Muscle of back (tissue), 3 donors: ENCODE measurements at regions not wholly inside any gene's neighbourhood (a gene's known extent, or its start where the extent isn't known, plus 50 kb on each side); places are given as distances from the start of the nearest gene placed in this dataset.

Source experiments
- DNase-seq, 3 donors: peaks; one replicate each; pipeline versions ENCODE4 v3.0.0 to v3.0.0-alpha.2; 2013

GRCh38 chr2:16615687-16616615, 49.7 kb downstream of the CYRIA start:
- DNase-seq = peak in 2 of 3 donors; percentile 37 to 60

DNA sequence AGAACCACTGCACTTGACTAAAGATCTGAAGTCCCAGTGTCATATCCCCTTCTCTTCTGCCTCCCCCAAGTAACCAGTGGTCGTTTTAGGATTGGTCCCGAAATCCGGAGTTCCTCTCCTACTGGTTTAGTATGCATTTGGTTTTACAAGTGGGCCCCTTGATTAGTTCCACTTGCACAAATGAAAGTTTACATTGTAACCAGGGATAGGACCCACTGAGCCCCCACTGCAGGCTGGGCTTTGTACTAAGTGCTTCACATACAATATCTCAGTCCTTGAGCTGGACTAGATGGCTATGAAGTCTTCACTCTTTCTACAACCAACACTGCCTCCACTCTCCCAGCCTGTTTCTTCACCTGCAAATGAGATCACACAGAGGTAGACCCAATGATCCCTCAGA, 50.4 kb downstream of the CYRIA start:
- DNase-seq = no peak

DNA sequence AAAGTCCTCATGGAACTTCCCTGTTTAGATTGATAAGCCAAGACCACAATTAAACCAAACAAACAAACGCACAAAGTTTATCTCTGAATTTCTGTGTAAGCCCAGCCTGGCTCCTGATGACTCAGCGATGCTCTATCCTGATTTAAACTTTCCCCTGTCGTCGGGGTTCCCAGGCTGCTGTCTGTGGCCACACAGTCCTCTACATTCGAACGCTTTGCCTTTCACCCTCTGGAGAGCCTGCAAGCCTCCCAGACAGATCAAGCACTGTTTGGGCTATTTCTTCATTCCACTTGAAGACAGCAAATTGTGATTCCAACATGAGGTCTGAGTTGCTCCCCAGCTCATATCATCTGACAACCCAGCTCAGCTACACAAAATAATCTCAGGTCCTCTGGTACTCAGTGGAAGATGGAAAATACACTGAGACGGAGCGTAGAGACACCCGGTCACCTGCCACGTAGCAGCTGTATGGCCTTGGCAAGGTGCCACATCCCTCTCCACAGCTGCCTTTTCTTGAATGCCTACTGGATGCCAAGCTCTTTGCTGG, 51.2 kb downstream of the CYRIA start:
- DNase-seq = peak in 1 of 3 donors; percentile 48

- peak in 1 of 3 donors; percentile 63 for DNase-seq
These were observed 52.1 kb downstream of the CYRIA start for GRCh38 chr2:16613539-16614011.

DNA sequence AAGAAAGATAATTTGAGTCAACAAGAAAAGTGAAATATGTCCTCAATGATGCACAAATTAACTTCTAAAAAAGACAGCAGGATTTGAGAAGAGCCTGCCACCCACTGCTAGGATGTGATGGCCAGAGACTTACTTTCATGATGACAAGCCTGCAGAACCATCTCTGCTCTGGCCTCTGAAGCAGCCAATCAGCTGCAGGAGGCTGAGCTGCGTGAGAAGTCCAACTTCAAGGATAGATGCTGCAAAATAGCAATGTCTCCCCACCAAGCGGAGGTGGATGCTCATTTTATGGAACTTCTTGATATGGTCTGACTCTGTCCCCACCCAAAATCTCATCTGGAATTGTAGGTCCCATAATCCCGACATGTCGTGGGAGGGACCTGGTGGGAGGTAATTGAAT, 53.1 kb downstream of the CYRIA start:
- no peak for DNase-seq

DNA sequence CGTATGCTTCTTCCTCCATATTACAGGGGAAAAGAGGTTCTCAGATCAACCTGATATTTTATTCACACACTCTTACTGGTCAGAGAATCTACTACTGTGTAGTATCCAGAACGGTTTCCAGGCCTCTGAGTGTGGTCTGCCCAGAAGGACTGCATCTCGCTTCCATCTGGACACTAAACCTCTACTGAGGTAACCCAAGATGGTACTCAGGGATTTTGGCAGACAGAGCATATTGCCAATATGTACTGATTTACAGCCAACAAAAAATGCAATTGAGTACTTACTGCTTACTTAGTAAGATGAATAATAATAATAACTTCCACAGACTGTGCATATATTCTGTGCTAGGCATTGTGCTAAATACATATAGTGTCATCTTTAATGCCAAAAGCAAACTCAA, 55.8 kb downstream of the CYRIA start:
- DNase-seq = no peak

DNA sequence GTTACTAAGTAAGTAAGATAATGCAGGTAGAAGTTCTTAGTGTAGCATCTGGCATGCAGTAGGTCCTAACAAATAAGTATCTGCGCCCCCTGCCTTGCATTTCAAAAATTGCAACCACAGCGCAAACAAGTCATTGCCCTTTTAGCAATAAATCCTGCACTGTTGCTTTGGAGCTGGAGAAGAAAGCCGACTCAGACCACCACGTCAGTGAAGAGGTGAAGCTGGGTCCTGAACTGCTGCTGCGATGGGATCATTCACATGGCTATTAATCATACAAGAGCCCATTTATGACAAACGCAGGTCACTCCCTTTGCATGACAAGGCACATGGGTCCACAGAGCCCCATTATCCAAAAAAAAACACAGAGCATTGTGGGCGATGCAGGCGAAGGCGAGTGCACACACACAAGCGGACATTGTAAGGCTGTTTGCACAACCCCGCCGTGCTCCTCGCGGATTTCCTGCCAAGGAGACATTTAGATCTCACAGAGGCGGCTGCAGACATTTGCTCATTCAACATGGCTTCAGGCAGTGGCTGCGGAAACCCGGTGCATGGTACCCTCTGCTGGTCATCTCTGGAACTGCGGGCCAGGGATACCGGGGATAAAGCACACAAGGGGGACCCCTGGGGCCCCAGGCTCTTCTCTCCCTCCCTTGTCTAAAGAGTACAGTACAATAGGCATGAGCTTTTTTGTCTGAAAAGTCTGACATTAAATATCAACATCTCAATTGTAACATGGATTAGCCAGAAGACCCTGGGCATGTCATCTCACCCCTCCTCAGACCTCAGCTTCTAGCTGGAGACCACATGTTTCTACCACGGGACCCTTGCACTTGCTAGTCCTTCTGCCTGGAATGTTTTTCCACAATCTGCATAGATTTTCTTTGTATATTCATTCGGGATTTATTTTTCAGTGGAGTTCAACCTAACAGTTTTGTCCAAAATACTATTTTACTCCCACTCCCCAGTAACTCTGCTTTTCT, 56.7 kb downstream of the CYRIA start:
- peak; percentile 65 to 91 (median 80) for DNase-seq

- DNase-seq = no peak
These were observed 58.3 kb downstream of the CYRIA start for GRCh38 chr2:16607301-16607700.

- no peak for DNase-seq
These were observed 61.4 kb downstream of the CYRIA start for GRCh38 chr2:16604236-16604635.

- no peak for DNase-seq
These were observed 74.2 kb downstream of the CYRIA start for GRCh38 chr2:16591370-16591933.

- no peak for DNase-seq
These were observed 76.2 kb downstream of the CYRIA start for GRCh38 chr2:16589465-16589864.

DNA sequence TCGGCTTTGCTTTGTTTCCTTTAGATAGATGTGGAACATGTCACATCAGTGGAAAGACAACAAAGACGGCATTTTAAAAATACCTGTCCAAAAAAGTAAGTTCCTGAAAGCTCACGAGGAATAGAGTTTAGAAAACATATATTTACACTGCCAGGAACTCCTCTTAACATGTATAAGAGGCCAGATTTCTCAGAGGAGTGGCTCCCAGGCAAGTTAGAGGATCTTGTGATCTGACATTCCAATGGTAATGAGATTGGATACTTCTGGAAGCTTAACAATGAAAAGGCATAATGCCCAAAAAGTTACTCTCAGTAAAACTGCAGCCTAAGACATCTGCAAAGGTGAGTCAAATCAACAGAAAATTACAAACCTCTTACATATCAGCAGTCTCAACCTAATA, 77.1 kb downstream of the CYRIA start:
- DNase-seq = no peak

DNA sequence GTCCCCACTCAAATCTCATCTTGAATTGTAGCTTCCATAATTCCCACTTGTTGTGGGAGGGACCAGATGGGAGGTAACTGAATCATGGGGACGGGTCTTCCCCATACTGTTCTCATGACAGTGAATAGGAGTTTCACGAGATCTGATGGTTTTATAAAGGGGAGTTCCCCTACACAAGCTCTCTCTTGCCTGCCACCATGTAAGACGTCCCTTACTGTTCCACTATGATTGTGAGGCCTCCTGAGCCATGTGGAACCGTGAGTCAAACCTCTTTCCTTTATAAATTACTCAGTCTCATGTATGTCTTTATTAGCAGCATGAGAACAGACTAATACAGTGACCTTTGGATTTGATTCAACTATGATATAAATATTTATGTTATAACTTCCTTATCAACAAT, 78.0 kb downstream of the CYRIA start:
- DNase-seq = no peak

GRCh38 chr2:16584824-16585540, 80.7 kb downstream of the CYRIA start:
- DNase-seq = no peak

- DNase-seq = no peak
These were observed 81.5 kb downstream of the CYRIA start for GRCh38 chr2:16584084-16584483.

DNA sequence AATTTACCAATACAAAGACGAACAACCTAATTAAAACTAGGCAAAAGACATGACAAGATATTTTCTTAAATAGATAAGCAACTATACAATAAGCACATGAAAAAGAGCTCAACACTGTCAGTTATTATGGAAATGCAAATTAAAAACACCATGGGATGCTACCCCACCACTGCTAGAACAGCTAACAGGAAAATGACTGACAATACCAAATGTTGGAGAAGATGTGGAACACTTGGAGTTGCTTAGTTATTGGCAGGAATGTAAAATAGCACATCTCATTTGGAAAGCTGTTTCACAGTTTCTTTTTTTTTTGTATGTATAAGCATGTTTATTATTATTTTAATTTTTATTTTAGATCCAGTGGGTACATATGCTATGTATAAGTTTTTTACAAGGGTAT, 84.4 kb downstream of the CYRIA start:
- DNase-seq = no peak

GRCh38 chr2:16578081-16578480, 87.6 kb downstream of the CYRIA start:
- DNase-seq = no peak

- no peak for DNase-seq
These were observed 95.1 kb downstream of the CYRIA start for GRCh38 chr2:16570516-16570915.

GRCh38 chr2:16568998-16569784, 96.4 kb downstream of the CYRIA start:
- peak in 2 of 3 donors; percentile 13 to 36 for DNase-seq

DNA sequence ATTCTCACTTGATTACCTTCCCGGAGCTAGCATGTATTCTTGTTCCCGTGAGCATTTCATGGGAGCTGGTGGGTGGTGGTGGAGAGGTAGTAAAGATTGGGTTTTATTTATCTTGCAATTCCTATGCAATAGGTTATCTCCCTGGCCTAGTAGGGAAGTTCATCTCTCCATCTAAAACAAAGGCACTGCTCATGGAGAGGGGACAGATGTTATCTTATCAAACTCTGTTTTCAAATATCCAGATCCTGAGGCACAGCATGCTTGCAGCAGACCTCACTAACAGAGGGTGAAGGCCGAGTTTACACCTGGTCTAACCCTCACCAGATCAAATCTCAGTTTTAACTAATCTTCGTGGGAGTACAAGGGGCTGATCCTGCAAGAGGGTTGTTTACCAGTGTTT, 98.9 kb downstream of the CYRIA start:
- no peak for DNase-seq
